Mesenchymal stem cell (in vitro differentiated cells and primary cell): ENCODE measurements at regions not wholly inside any gene's neighbourhood (a gene's known extent, or its start where the extent isn't known, plus 50 kb on each side); places are given as distances from the start of the nearest gene placed in this dataset.

Source experiments
- DNase-seq: peaks from one replicate; pipeline ENCODE4 v3.0.0-alpha.2; 2013
- H2AFZ ChIP-seq: one replicate; pipeline ENCODE4 v1.6.1; 2013; ENCODE audit warnings: low read depth, mild to moderate bottlenecking, control low read depth, inconsistent platforms, low read length, moderate library complexity
- H2AK5ac ChIP-seq: 2 replicates; pipeline ENCODE4 v1.6.1; 2013; ENCODE audit warnings: low read length, moderate library complexity, mild to moderate bottlenecking, inconsistent platforms; ENCODE audit not compliant: severe bottlenecking
- H2BK120ac ChIP-seq: one replicate; pipeline ENCODE4 v1.6.1; 2013; ENCODE audit warnings: low read depth, mild to moderate bottlenecking, inconsistent platforms, low read length, moderate library complexity
- H2BK12ac ChIP-seq, 2 experiments: one replicate each; pipeline ENCODE4 v1.6.1; 2013; ENCODE audit warnings: inconsistent platforms in 2 of 2, low read length in 2 of 2, mild to moderate bottlenecking in 2 of 2, moderate library complexity in 2 of 2, control low read depth in 1 of 2
- H2BK15ac ChIP-seq: one replicate; pipeline ENCODE4 v1.6.1; 2013; ENCODE audit warnings: mild to moderate bottlenecking, low read depth, inconsistent platforms; ENCODE audit not compliant: poor library complexity, severe bottlenecking
- H2BK5ac ChIP-seq: 2 replicates; pipeline ENCODE4 v1.6.1; 2013; ENCODE audit warnings: low read depth, mild to moderate bottlenecking, low read length, control low read depth, inconsistent platforms; ENCODE audit not compliant: poor library complexity, severe bottlenecking
- H3K14ac ChIP-seq, 2 experiments: one replicate each; pipeline ENCODE4 v1.6.1; 2013; ENCODE audit warnings: inconsistent platforms in 2 of 2, low read length in 2 of 2, control low read depth in 1 of 2, mild to moderate bottlenecking in 1 of 2, moderate library complexity in 1 of 2
- H3K18ac ChIP-seq, 2 experiments: one replicate each; pipeline ENCODE4 v1.6.1; 2013; ENCODE audit warnings: inconsistent platforms in 2 of 2, low read length in 2 of 2, control low read depth in 1 of 2, low read depth in 1 of 2, mild to moderate bottlenecking in 1 of 2
- H3K23ac ChIP-seq, 2 experiments: one replicate each; pipeline ENCODE4 v1.6.1; 2013; ENCODE audit warnings: inconsistent platforms in 2 of 2, low read length in 2 of 2, mild to moderate bottlenecking in 2 of 2, moderate library complexity in 2 of 2, control low read depth in 1 of 2
- H3K27ac ChIP-seq: 2 replicates; pipeline ENCODE4 v1.5.1; 2013; ENCODE audit warnings: mild to moderate bottlenecking, moderate library complexity, low read length, control low read depth, inconsistent platforms; ENCODE audit not compliant: poor library complexity, severe bottlenecking
- H3K27me3 ChIP-seq, 2 experiments: 2 replicates each; pipeline versions ENCODE4 v1.6.1 to v1.7.0; 2013; ENCODE audit warnings: low read length in 2 of 2, mild to moderate bottlenecking in 2 of 2, moderate library complexity in 2 of 2, control low read depth in 1 of 2, inconsistent platforms in 1 of 2; ENCODE audit not compliant: control insufficient read depth in 1 of 2, insufficient read depth in 1 of 2
- H3K36me3 ChIP-seq, 2 experiments: 2 replicates each; pipeline versions ENCODE4 v1.6.1 to v1.7.0; 2013; ENCODE audit warnings: low read length in 2 of 2, control low read depth in 1 of 2, inconsistent platforms in 1 of 2, low read depth in 1 of 2, mild to moderate bottlenecking in 1 of 2; ENCODE audit not compliant: insufficient read depth in 2 of 2, control insufficient read depth in 1 of 2
- H3K4ac ChIP-seq, 2 experiments: one replicate each; pipeline ENCODE4 v1.6.1; 2013; ENCODE audit warnings: inconsistent platforms in 2 of 2, low read length in 2 of 2, mild to moderate bottlenecking in 2 of 2, moderate library complexity in 2 of 2, control low read depth in 1 of 2, low read depth in 1 of 2
- H3K4me1 ChIP-seq: 2 replicates; pipeline ENCODE4 v1.6.1; 2013; ENCODE audit warnings: low read depth, low read length, control low read depth; ENCODE audit not compliant: control insufficient read depth, insufficient read depth
- H3K4me2 ChIP-seq: 2 replicates; pipeline ENCODE4 v1.6.1; 2013; ENCODE audit warnings: low read length, mild to moderate bottlenecking, inconsistent platforms; ENCODE audit not compliant: poor library complexity, severe bottlenecking
- H3K4me3 ChIP-seq, 2 experiments: 2 replicates each; pipeline versions ENCODE4 v1.5.1 to v1.7.0; 2013; ENCODE audit warnings: low read length in 2 of 2, mild to moderate bottlenecking in 2 of 2, control low read depth in 1 of 2, low read depth in 1 of 2; ENCODE audit not compliant: insufficient read depth in 1 of 2
- H3K79me1 ChIP-seq: replicated peaks from 2 replicates; pipeline ENCODE4 v1.6.1; 2013; ENCODE audit warnings: mild to moderate bottlenecking, control low read depth, low read length, inconsistent platforms; ENCODE audit not compliant: poor library complexity, severe bottlenecking
- H3K9ac ChIP-seq: 2 replicates; pipeline ENCODE4 v1.7.0; 2013; ENCODE audit warnings: mild to moderate bottlenecking, low read length, moderate library complexity
- H3K9me3 ChIP-seq: 2 replicates; pipeline ENCODE4 v1.7.0; 2013; ENCODE audit warnings: mild to moderate bottlenecking, low read length; ENCODE audit not compliant: control insufficient read depth
- H4K8ac ChIP-seq: one replicate; pipeline ENCODE4 v1.6.1; 2013; ENCODE audit warnings: inconsistent platforms, mild to moderate bottlenecking, low read length, moderate library complexity
- H4K91ac ChIP-seq: one replicate; pipeline ENCODE4 v1.6.1; 2013; ENCODE audit warnings: mild to moderate bottlenecking, low read length, inconsistent platforms
- WGBS: methylation state at CpG from one replicate; pipeline ENCODE4 v1.1.7; 2013; ENCODE audit warnings: mixed read lengths; 5-methylcytosine and 5-hydroxymethylcytosine counted together

DNA sequence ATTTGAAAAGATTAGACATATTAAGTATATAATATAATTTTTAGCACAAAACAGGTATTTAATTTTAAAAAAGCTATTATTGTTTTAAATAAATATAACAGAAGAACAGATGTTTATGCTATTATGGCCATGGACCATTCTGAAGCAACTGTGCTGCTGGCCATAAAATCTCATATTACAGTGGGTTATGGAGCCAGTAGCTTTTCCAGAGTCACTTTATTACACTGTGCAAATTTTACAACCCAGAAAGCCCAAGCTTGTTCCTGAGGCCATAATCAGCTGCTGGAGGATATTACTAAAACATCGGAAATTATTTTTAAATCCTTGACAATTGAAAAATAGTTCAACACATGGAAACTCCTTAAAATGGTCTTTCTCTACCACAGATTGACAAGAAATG lies 557.3 kb upstream of the KCNMB2 start:
- Histone ChIP-seq H3K4ac (no peak overlapping the region), H3K36me3 (no peaks in the 10 kb centered on the region), H3K4me2 (no peak overlapping the region), H2BK120ac (no peak overlapping the region), H4K8ac (no peak overlapping the region), H2BK12ac (no peak overlapping the region), H3K79me1 (no peaks in the 10 kb centered on the region), H2BK5ac (no peak overlapping the region), H2AFZ (no peak overlapping the region), H3K23ac (no peak overlapping the region), H3K14ac (no peak overlapping the region), H3K18ac (no peak overlapping the region), H3K4me1 (no peaks in the 10 kb centered on the region), H3K9me3 (no peaks in the 10 kb centered on the region), H3K4me3 (no peak overlapping the region), H3K27me3 (no peaks in the 10 kb centered on the region), H3K27ac (peak overlapping the region; percentile 52), H2BK15ac (no peak overlapping the region), H2AK5ac (peak overlapping the region; percentile 92), H4K91ac (no peak overlapping the region), H3K9ac (no peak overlapping the region)
- WGBS, result no CpG with 5 or more reads among the region's 1 CpG
- DNase-seq, result no peak

DNA sequence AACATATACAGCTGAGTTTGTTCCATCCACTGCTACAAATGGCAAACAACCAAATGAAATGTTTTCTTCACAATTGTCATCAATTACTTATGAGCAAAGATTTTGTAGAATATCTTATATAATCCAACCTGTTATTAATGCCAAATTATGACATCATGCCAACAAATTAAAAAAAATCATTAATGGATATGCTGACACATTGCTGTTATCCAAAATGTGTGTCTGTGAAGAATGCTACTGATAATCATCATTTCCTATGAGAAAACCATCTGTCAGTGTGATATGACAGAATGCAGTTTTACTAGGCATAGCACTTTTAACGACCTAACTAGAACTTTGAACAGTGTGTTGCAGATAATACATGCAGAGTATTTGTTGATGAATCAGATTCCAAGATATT lies 556.5 kb upstream of the KCNMB2 start:
- Histone ChIP-seq H3K18ac (no peak overlapping the region), H2BK5ac (no peak overlapping the region), H3K27ac (no peak overlapping the region), H3K14ac (no peak overlapping the region), H3K23ac (no peak overlapping the region), H2AK5ac (peak overlapping the region; percentile 89), H2BK15ac (no peak overlapping the region), H2BK12ac (no peak overlapping the region), H3K9me3 (no peaks in the 10 kb centered on the region), H3K9ac (no peak overlapping the region), H2BK120ac (no peak overlapping the region), H3K27me3 (no peaks in the 10 kb centered on the region), H2AFZ (no peak overlapping the region), H3K4ac (no peak overlapping the region), H3K4me2 (no peak overlapping the region), H3K79me1 (no peaks in the 10 kb centered on the region), H3K4me3 (no peak overlapping the region), H4K91ac (no peak overlapping the region), H4K8ac (no peak overlapping the region), H3K36me3 (no peaks in the 10 kb centered on the region), H3K4me1 (no peaks in the 10 kb centered on the region)
- no peak for DNase-seq
- no CpG with 5 or more reads among the region's 1 CpG for WGBS

DNA sequence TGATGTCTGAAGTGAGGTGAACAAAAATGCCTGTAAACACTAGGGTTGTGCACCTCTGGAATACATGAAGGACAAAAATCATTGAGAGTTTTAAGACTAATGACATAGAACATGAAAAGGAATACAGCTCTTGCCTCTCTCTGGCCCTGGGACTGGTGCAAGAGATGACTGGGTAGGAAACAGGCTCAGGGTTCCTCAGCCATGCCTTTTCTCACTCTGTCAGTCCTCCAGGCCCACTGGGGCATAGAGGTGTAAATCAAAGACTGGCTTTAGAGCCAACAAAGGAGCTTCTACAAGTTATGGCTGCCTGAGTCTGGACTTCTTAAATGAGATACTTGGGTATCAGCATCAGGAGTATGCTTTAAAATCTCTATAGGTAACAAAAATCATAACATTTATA lies 554.7 kb upstream of the KCNMB2 start:
- DNase-seq, result no peak
- H3K9ac ChIP-seq, result no peak overlapping the region
- no peak overlapping the region for H4K91ac ChIP-seq
- H2BK15ac ChIP-seq, result no peak overlapping the region
- no peaks in the 10 kb centered on the region for H3K27me3 ChIP-seq
- H3K4me3 ChIP-seq, result no peak overlapping the region
- no peaks in the 10 kb centered on the region for H3K79me1 ChIP-seq
- no peak overlapping the region for H2AFZ ChIP-seq
- H2AK5ac ChIP-seq, result peak overlapping the region; percentile 33
- no peak overlapping the region for H3K27ac ChIP-seq
- H3K4me2 ChIP-seq, result no peak overlapping the region
- H2BK5ac ChIP-seq, result no peak overlapping the region
- H2BK120ac ChIP-seq, result no peak overlapping the region
- no peak overlapping the region for H4K8ac ChIP-seq
- no peak overlapping the region for H3K4ac ChIP-seq
- no peak overlapping the region for H3K14ac ChIP-seq
- no peaks in the 10 kb centered on the region for H3K36me3 ChIP-seq
- H3K4me1 ChIP-seq, result no peaks in the 10 kb centered on the region
- H2BK12ac ChIP-seq, result no peak overlapping the region
- H3K23ac ChIP-seq, result no peak overlapping the region
- no peaks in the 10 kb centered on the region for H3K9me3 ChIP-seq
- peak overlapping the region in 1 of 2 experiments; percentile 70 for H3K18ac ChIP-seq

DNA sequence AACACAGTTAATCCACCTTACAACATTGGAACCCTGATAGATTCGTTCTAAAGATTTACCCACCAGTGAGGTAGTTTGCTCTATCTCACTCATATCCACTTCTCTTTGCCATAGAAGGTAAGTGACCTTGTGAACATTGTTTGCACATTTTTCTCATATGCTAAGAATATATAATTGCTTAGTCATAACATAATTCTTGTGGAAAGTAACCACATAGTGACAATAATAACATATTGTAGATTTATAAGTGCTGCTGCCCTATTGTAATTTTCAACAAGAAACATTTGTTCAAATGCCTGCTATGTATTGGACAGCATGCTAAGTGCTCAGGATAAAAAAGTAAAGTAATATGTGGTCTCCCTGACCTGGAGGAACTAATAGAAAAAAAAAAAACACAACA lies 554.2 kb upstream of the KCNMB2 start:
- no peak for DNase-seq

More for the DNA sequence above, 554.2 kb upstream of the KCNMB2 start:
- H2BK5ac ChIP-seq, result no peak overlapping the region
- H2AFZ ChIP-seq, result no peak overlapping the region
- H3K14ac ChIP-seq, result no peak overlapping the region
- H3K36me3 ChIP-seq, result no peaks in the 10 kb centered on the region
- no peak overlapping the region for H3K18ac ChIP-seq
- H2BK120ac ChIP-seq, result no peak overlapping the region
- no peak overlapping the region for H2BK12ac ChIP-seq
- H3K4ac ChIP-seq, result no peak overlapping the region
- H3K4me2 ChIP-seq, result no peak overlapping the region
- no peak overlapping the region for H2AK5ac ChIP-seq
- no peak overlapping the region for H3K23ac ChIP-seq
- no peak overlapping the region for H4K91ac ChIP-seq
- H2BK15ac ChIP-seq, result no peak overlapping the region
- H3K79me1 ChIP-seq, result no peaks in the 10 kb centered on the region
- 80% methylated on average over 1 of the region's 1 CpG for WGBS
- no peak overlapping the region for H3K4me3 ChIP-seq
- no peaks in the 10 kb centered on the region for H3K9me3 ChIP-seq
- H3K27me3 ChIP-seq, result no peaks in the 10 kb centered on the region
- no peaks in the 10 kb centered on the region for H3K4me1 ChIP-seq
- no peak overlapping the region for H3K27ac ChIP-seq
- H4K8ac ChIP-seq, result no peak overlapping the region
- no peak overlapping the region for H3K9ac ChIP-seq
